Hepatocyte (in vitro differentiated cells): ENCODE measurements at regions not wholly inside any gene's neighbourhood (a gene's known extent, or its start where the extent isn't known, plus 50 kb on each side); places are given as distances from the start of the nearest gene placed in this dataset.

Experiments used
- EZH2 ChIP-seq: fragments of 200-600 bp; sonication (generic); IDR thresholded peaks from 2 replicates; pipeline ENCODE4 v1.6.1; 2016; ENCODE audit warnings: antibody characterized with exemption, mild to moderate bottlenecking, borderline replicate concordance
- EZH2phosphoT487 ChIP-seq: fragments of 200-600 bp; sonication (generic); IDR thresholded peaks from one replicate; pipeline ENCODE4 v1.6.1; 2018; ENCODE audit warnings: antibody characterized with exemption, mild to moderate bottlenecking, low read depth, moderate library complexity; ENCODE audit not compliant: unreplicated experiment, severe bottlenecking
- TF ChIP-seq, protein P1 (sequence below): fragments of 200-600 bp; sonication (generic); IDR thresholded peaks from 2 replicates; pipeline ENCODE4 v1.5.1; 2016; ENCODE audit warnings: antibody characterized with exemption, mild to moderate bottlenecking; ENCODE audit not compliant: poor library complexity

GRCh38 chr16:35154627-35155026, 1695.2 kb downstream of the TP53TG3F start:
- TF ChIP-seq, protein P1, sequence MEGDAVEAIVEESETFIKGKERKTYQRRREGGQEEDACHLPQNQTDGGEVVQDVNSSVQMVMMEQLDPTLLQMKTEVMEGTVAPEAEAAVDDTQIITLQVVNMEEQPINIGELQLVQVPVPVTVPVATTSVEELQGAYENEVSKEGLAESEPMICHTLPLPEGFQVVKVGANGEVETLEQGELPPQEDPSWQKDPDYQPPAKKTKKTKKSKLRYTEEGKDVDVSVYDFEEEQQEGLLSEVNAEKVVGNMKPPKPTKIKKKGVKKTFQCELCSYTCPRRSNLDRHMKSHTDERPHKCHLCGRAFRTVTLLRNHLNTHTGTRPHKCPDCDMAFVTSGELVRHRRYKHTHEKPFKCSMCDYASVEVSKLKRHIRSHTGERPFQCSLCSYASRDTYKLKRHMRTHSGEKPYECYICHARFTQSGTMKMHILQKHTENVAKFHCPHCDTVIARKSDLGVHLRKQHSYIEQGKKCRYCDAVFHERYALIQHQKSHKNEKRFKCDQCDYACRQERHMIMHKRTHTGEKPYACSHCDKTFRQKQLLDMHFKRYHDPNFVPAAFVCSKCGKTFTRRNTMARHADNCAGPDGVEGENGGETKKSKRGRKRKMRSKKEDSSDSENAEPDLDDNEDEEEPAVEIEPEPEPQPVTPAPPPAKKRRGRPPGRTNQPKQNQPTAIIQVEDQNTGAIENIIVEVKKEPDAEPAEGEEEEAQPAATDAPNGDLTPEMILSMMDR = no peak
- TF ChIP-seq EZH2 = no peak
- no peak for TF ChIP-seq EZH2phosphoT487
